NOMO-1 (cell line): ENCODE measurements at regions not wholly inside any gene's neighbourhood (a gene's known extent, or its start where the extent isn't known, plus 50 kb on each side); places are given as distances from the start of the nearest gene placed in this dataset.
A peak's percentile ranks its signal among the peaks of the same experiment; 100 is the strongest.

ENCODE experiments used
- DNase-seq, 2 experiments: peaks; one replicate each; lab custom pipeline; 2025; ENCODE audit not compliant: unreplicated experiment in 2 of 2; lab: John Stamatoyannopoulos, UW

- peak in 1 of 2 experiments; percentile 1 for DNase-seq
Measured at GRCh38 chr11:82398300-82398815, 335.3 kb downstream of the FAM181B start.

DNA sequence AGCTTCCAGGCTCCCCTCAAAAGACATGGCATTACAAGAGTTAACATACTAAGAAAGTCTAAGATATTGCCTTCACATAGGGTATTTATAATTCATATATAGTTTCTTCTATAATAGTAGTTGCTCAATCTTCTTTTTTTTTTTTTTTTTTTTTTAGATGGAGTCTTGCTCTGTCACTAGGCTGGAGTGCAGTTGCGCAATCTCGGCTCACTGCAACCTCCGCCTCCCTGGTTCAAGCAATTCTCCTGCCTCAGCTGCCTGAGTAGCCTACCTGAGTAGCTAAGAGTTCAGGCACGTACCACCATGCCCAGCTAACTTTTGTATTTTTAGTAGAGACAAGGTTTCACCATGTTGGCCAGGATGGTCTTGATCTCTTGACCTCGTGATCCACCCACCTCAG, 337.0 kb downstream of the FAM181B start:
- DNase-seq = peak in 1 of 2 experiments; percentile 6

DNA sequence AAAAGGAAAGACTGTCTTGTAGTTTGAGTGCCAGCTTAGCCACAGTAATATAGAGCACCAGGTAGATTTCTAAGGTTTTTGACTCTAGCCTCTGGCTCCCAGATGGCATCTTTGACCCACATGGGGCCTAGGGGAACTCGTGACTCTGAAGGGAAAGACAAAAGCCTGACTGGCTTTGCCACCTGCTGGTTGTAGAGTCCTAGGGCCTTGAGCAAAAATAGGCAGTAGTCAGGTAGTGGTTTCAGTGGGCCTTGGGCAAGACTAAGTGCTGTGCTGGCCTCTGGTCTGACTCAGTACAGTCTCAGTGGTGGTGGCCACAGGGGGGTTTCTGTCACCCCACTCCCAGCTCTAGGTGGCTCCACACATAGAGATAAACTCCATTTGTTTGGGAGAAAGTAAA, 349.4 kb downstream of the FAM181B start:
- DNase-seq = no peak

GRCh38 chr11:82373781-82374542, 359.7 kb downstream of the FAM181B start:
- DNase-seq = no peak

DNA sequence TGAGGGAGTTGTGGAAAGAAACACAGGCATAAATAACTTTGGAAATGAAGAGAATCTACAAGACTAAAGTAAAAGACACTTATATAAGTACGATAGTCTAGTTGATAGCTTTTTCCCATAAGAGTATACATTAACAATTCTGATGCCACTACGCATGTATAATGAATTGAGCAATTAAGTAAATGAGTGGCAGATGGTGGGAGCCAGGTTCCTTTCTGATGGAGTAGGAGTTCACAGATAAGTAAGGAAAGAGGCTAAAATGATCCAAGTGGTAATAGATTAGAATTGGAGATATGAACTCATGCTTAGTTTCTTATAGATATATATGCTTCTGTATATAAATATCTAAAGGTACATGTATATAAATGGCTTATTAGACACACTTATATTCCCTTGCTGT, 368.3 kb downstream of the FAM181B start:
- no peak for DNase-seq

- DNase-seq = no peak
Measured at GRCh38 chr11:82356316-82356715, 377.3 kb downstream of the FAM181B start.

GRCh38 chr11:82355313-82355823, 378.3 kb downstream of the FAM181B start:
- DNase-seq = no peak

DNA sequence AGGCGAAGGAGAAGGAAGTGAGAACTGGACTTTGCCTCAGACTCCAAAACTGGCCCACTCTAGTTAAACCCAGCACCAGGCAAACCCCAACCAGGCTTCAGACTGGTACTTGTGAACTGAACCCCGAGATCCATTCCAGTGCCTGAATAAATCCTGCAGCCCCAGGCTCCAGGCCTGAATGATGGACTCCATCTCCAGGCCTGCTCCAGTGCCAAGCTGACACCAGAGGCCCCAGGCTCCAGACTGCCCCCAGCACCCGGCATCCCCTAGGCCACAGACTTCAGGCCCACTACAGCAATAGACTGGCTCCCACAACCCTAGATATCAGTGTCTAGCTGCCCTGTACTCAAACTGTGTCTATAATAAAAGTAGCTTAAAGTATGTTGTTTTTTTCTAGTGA, 406.8 kb downstream of the FAM181B start:
- no peak for DNase-seq

DNA sequence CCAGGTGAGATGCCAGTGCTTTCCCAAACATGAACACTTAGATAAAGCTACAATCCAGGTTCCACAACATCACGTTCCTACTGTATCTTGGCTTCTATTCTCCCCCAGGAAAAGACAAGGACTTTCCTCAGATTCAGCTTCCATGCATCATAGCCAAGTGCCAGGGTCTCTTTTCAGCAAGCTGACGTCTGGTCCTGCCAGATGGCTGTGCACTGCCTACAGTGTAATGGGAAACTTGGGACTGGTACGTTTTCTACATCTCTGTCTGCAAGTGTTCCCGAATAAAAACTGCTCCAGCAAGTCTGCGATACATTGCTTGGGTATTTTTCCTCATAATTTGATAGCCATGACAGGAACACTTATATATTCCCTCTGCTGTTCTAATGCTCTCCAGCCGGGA, 412.5 kb downstream of the FAM181B start:
- DNase-seq = no peak

DNA sequence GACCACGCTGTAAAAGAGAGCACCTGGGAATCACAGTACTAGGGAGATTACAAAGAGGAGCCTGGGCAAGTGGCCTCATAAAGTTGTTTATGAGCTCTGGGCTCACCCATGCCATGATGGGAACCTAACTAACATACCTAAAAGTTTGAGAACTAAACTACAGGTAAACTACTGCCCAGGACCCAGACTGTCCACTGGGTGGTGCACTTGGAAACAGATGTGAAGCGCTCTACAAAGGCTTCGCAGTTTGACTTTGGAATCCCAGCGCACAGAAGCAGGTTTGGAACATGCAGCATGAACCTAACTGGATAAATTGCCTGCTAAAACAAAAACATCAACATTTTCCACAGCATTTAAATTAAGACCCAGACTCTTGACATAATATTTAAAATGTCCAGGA, 418.6 kb downstream of the FAM181B start:
- DNase-seq = no peak

DNA sequence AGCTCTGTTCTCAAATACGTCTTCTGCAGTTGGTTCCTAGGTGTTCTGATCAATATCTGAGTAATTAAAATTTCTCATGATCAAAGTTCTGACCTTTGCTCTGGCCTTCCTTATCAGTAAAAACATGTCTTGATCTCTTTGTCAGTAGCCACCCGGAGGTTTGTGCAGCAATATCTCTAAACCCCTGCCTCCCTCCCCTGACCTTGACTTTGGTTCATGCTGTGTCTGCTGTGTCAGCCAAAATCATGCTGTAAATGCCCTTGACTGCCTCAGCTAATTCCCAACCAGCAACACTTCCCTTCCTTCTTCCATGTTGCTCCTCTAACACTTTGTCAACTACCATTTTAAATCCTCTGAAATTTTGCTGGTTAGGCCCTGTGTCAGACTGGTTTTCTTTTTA, 424.7 kb downstream of the FAM181B start:
- no peak for DNase-seq

- DNase-seq = no peak
Measured at GRCh38 chr11:82305123-82305522, 428.5 kb downstream of the FAM181B start.

DNA sequence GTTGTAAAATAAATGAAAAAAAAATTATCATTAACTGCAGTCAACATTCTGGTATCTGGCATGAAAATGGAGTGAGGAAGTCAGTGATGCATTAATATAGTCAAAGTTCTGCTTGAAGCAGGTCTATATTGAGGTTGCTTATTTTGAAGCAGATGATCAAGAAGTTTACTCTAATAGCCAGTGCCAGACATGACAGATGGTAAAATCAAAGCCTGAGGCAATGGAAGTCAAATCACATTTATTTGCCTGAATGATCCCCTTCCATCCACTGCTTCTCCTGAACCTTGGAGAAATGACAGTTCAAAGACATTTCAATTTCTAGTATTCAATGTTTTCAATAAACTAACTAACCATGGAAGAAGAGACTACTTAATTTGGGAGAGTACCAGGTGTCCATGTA, 430.0 kb downstream of the FAM181B start:
- no peak for DNase-seq

DNA sequence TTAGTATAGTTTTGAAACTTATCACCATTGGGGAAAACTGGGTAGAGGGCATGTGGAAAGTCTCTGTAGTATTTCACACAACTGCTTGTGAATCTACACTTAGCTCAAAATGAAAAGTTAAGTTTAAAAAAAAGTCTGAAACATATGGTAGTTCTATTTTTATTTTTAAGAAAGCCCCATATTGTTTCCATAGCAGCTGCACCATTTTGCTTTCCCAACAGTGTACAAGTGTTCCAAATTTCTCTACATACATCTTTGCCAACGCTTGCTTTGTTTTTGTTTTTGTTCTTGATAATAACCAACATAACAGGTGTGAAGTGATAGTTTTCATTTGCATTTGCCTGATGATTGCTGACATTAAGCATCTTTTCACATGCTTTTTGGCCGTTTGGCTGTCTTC, 445.2 kb downstream of the FAM181B start:
- no peak for DNase-seq

GRCh38 chr11:82270870-82271269, 462.8 kb downstream of the FAM181B start:
- no peak for DNase-seq

DNA sequence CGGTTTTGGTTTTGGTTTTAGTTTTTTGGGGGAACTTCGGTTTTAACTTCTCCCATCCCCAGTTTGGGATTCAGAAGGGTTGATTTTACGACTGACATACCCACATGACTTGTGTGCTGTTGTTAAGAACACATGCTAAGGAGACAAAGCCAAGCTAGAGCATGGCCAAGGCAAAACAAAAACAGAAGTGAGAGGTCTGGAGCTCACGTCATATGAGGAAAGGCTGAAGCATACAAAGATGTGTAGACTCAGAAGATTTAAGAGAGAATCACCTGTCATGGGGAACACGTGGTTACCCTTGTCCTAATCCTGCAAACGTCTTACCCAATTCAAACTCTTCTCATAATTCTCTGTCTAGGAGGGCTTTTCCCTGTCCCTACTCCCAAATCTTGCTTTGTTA, 465.0 kb downstream of the FAM181B start:
- no peak for DNase-seq

DNA sequence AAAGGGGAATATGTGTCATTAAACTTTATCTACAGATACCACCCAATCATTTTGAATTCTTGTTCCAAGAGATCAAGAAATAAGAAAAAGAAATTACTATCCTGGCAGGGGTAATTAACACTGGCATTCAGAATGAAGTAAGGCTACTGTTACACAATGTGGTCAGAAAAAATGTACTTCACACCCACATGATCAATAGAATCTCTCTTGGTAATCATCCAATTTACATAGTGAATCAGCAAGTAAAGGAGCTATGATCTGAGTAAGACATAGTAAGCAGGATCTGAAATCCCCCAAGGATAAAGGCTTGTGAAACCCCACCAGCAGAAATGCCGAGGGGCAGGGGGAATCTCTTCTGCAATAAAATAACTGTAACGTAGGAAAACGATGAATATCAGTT, 466.5 kb downstream of the FAM181B start:
- DNase-seq = no peak

DNA sequence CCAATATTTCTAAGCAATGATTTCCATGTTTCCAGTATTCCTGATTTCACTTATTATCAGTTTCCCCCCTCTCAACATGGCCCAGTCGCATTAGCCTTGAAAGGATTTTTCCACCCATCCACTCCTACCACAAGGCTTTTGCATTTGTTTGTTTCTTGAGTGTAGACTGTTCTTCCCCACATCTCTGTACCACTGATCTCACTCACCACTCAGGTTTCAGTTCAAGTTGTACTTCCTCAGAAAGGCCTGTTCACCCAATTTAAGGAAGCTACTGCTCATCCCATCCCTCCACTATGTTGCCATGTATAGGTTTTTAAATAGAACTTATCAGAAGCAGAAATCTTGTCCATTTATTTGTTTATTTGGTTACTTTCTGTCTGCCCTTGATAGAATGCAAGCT, 472.3 kb downstream of the FAM181B start:
- peak in 1 of 2 experiments; percentile 15 for DNase-seq

- DNase-seq = no peak
Measured at GRCh38 chr11:82250047-82250446, 483.6 kb downstream of the FAM181B start.

DNA sequence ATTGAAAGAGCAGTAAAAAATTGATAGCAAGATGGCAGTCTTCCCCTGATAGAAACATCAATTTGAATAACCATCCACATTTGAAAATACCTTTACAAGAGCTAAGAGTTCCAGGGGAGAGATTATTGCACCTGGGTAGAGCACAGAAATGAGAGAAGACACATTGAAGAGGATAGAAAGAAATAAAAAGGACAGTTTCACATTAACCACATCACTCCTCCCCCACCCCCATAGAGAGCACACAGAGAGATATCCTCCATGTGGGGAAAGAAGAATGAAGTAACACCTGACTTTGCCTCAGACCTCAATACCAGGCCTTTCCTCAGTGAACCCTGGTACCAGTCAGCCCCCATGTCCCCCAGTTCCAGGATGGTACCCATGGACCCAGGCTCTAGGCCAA, 486.7 kb downstream of the FAM181B start:
- DNase-seq = no peak

- DNase-seq = no peak
Measured at GRCh38 chr11:82239498-82239897, 494.2 kb downstream of the FAM181B start.

DNA sequence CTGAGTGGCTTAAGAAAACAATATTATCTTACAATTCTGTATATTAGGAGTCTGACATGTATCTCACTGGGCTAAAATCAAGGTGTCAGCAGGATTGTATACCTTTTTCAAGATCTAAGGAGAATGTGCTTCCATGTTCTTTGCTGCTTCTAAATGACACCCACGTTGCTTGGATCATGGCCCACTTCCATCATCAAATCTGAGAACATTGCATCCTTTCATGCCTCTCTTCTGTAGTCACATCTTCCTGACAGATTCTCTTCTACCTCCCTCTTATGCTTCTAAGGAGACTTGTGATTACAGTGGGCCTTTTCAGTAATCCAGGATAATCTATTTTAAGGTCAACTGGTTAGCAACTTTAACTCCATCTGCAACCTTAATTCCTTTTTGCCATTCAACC, 499.4 kb downstream of the FAM181B start:
- DNase-seq = no peak

- no peak for DNase-seq
Measured at GRCh38 chr11:82233201-82233600, 500.5 kb downstream of the FAM181B start.
